ENCODE measurements at regions not wholly inside any gene's neighbourhood (a gene's known extent, or its start where the extent isn't known, plus 50 kb on each side); places are given as distances from the start of the nearest gene placed in this dataset.

GRCh38 chr6:2558861-2559801 lies 191.6 kb downstream of the MYLK4 start:
- in situ Hi-C loops (cut with HindIII; ENCODE audit: low sequenced_read_pairs), result no loop called here
- no peak for TF ChIP-seq CTCF (IDR thresholded peaks at IDR 0.05; ENCODE audit: low read depth, low read length, missing control alignments)
- DNase-seq (ENCODE audit: low read depth), result peak; percentile 36
- no peak overlapping the region for H3K4me3 ChIP-seq (ENCODE audit: low read depth, low read length)

GRCh38 chr6:2558098-2558680 lies 192.5 kb downstream of the MYLK4 start:
- in situ Hi-C loops (cut with HindIII; ENCODE audit: low sequenced_read_pairs), result no loop called here
- DNase-seq (ENCODE audit: low read depth), result no peak
- H3K4me3 ChIP-seq (ENCODE audit: low read depth, low read length), result no peak overlapping the region
- TF ChIP-seq CTCF (IDR thresholded peaks at IDR 0.05; ENCODE audit: low read depth, low read length, missing control alignments), result no peak

- no peak for TF ChIP-seq CTCF (IDR thresholded peaks at IDR 0.05; ENCODE audit: low read depth, low read length, missing control alignments)
- in situ Hi-C loops (cut with HindIII; ENCODE audit: low sequenced_read_pairs), result no loop called here
- DNase-seq (ENCODE audit: low read depth), result no peak
- H3K4me3 ChIP-seq (ENCODE audit: low read depth, low read length), result no peak overlapping the region
Measured at GRCh38 chr6:2557181-2557720, 193.5 kb downstream of the MYLK4 start.

GRCh38 chr6:2556761-2557160 lies 194.0 kb downstream of the MYLK4 start:
- in situ Hi-C loops (cut with HindIII; ENCODE audit: low sequenced_read_pairs), result no loop called here

GRCh38 chr6:2554651-2555260 lies 196.0 kb downstream of the MYLK4 start:
- H3K4me3 ChIP-seq (ENCODE audit: low read depth, low read length), result no peak overlapping the region
- no peak for DNase-seq (ENCODE audit: low read depth)
- in situ Hi-C loops (cut with HindIII; ENCODE audit: low sequenced_read_pairs), result no loop called here
- TF ChIP-seq CTCF (IDR thresholded peaks at IDR 0.05; ENCODE audit: low read depth, low read length, missing control alignments), result no peak

More at GRCh38 chr6:2556761-2557160, 194.0 kb downstream of the MYLK4 start:
- no peak for TF ChIP-seq CTCF (IDR thresholded peaks at IDR 0.05; ENCODE audit: low read depth, low read length, missing control alignments)
- no peak for DNase-seq (ENCODE audit: low read depth)
- H3K4me3 ChIP-seq (ENCODE audit: low read depth, low read length), result no peak overlapping the region

GRCh38 chr6:2552526-2553154 lies 198.1 kb downstream of the MYLK4 start:
- in situ Hi-C loops (cut with HindIII; ENCODE audit: low sequenced_read_pairs), result no loop called here

More at GRCh38 chr6:2552526-2553154, 198.1 kb downstream of the MYLK4 start:
- TF ChIP-seq CTCF (IDR thresholded peaks at IDR 0.05; ENCODE audit: low read depth, low read length, missing control alignments), result no peak
- no peak overlapping the region for H3K4me3 ChIP-seq (ENCODE audit: low read depth, low read length)
- no peak for DNase-seq (ENCODE audit: low read depth)

Measured in astrocyte of the cerebellum (primary cell).